Esophagus squamous epithelium (tissue), 5 donors: ENCODE measurements at regions not wholly inside any gene's neighbourhood (a gene's known extent, or its start where the extent isn't known, plus 50 kb on each side); places are given as distances from the start of the nearest gene placed in this dataset.

Experiments
- DNase-seq: peaks from one replicate; lab custom pipeline; 2025; lab: John Stamatoyannopoulos, UW
- H3K27ac ChIP-seq, 4 donors: fragments of 200-600 bp; sonication (generic); one replicate each; pipeline ENCODE4 v1.5.1; 2016 to 2019; ENCODE audit warnings: mild to moderate bottlenecking in 1 of 4
- H3K27me3 ChIP-seq, 4 donors: fragments of 200-600 bp; sonication (generic); 1 replicate in 3 of 4; 2 replicates in 1 of 4; pipeline versions ENCODE4 v1.5.1 to v1.6.0; 2017 to 2021; ENCODE audit warnings: antibody characterized with exemption in 1 of 4
- H3K36me3 ChIP-seq, 3 donors: fragments of 200-600 bp; sonication (generic); one replicate each; pipeline ENCODE4 v1.5.1; 2016 to 2019
- H3K4me1 ChIP-seq, 3 donors: fragments of 200-600 bp; sonication (generic); one replicate each; pipeline ENCODE4 v1.5.1; 2017 to 2019
- H3K4me3 ChIP-seq, 4 donors: fragments of 200-600 bp; sonication (generic); 1 replicate in 3 of 4; 2 replicates in 1 of 4; pipeline ENCODE4 v1.5.1; 2016 to 2019; ENCODE audit warnings: mild to moderate bottlenecking in 2 of 4, moderate library complexity in 1 of 4
- H3K9me3 ChIP-seq, 3 donors: fragments of 200-600 bp; sonication (generic); one replicate each; pipeline ENCODE4 v1.5.1; 2016 to 2019
- POLR2A ChIP-seq, 4 donors: fragments of 450-650 bp; IDR thresholded peaks; one replicate each; pipeline ENCODE4 v1.6.1; 2017; ENCODE audit warnings: antibody characterized with exemption in 4 of 4, mild to moderate bottlenecking in 4 of 4, moderate library complexity in 3 of 4
- WGBS, 2 donors: methylation state at CpG; one replicate each; pipeline ENCODE4 v1.1.5; 2018; 5-methylcytosine and 5-hydroxymethylcytosine counted together
- intact Hi-C: fragments of 100-400 bp; cut with DNase I; formaldehyde crosslinking; loops from one replicate; pipeline ENCODE4 v1.15.0; 2022
- TF ChIP-seq, protein P1 (sequence below), 6 experiments: fragments of 450-650 bp in 4 of 6; fragments of 200-600 bp in 2 of 6; sonication (generic) in 2 of 6; IDR thresholded peaks; one replicate each; pipeline ENCODE4 v1.5.1; 2016 to 2019; ENCODE audit warnings: antibody characterized with exemption in 6 of 6, mild to moderate bottlenecking in 4 of 6, moderate library complexity in 4 of 6
- donor health status: DM: yes; HTN: yes; CAD: no.

- no peak for DNase-seq
- TF ChIP-seq POLR2A (IDR thresholded peaks at IDR 0.05) = no peak
- TF ChIP-seq, protein P1, sequence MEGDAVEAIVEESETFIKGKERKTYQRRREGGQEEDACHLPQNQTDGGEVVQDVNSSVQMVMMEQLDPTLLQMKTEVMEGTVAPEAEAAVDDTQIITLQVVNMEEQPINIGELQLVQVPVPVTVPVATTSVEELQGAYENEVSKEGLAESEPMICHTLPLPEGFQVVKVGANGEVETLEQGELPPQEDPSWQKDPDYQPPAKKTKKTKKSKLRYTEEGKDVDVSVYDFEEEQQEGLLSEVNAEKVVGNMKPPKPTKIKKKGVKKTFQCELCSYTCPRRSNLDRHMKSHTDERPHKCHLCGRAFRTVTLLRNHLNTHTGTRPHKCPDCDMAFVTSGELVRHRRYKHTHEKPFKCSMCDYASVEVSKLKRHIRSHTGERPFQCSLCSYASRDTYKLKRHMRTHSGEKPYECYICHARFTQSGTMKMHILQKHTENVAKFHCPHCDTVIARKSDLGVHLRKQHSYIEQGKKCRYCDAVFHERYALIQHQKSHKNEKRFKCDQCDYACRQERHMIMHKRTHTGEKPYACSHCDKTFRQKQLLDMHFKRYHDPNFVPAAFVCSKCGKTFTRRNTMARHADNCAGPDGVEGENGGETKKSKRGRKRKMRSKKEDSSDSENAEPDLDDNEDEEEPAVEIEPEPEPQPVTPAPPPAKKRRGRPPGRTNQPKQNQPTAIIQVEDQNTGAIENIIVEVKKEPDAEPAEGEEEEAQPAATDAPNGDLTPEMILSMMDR (IDR thresholded peaks at IDR 0.05) = no peak
- Histone ChIP-seq H3K9me3 (no peaks in the 10 kb centered on the region), H3K27ac (no peak overlapping the region), H3K4me3 (no peak overlapping the region), H3K4me1 (no peaks in the 10 kb centered on the region), H3K27me3 (peaks cover 0 to 16% (median 0%) of the 10 kb centered on the region in 4 donors), H3K36me3 (no peaks in the 10 kb centered on the region)
- intact Hi-C loops = no loop called here
- 43 to 48% methylated on average over 3 of the region's 3 CpGs for WGBS, 2 donors
Measured at GRCh38 chr10:111273235-111273634, 196.4 kb downstream of the ADRA2A start.

DNA sequence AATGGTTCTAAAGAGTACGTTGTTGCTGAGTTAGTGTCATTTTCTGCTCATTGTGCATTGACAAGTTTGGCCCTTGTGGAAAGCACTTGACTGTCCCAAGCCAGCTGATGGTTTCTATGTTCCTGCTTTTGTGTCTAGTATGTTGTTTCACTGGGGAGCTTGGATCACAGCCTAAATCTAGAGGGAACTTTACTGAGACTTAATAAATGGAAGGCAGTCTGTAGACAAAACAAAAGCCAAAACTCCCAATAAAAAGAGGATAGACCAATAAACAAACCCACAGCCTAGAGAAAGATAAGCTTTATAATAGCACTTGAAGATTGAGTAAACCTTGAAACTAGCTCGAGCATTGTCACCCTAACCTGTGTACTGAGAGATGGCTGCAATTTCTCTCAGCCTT, 196.8 kb downstream of the ADRA2A start:
- H3K4me1 ChIP-seq = no peaks in the 10 kb centered on the region
- no peak overlapping the region for H3K4me3 ChIP-seq
- peaks cover 0 to 12% (median 0%) of the 10 kb centered on the region in 4 donors for H3K27me3 ChIP-seq
- no peak for DNase-seq
- no peaks in the 10 kb centered on the region for H3K36me3 ChIP-seq
- WGBS, 2 donors = 50 to 59% methylated on average over 2 of the region's 2 CpGs
- no peak overlapping the region for H3K27ac ChIP-seq
- TF ChIP-seq, protein P1 (IDR thresholded peaks at IDR 0.05) = no peak
- TF ChIP-seq POLR2A (IDR thresholded peaks at IDR 0.05) = no peak
- intact Hi-C loops = no loop called here
- H3K9me3 ChIP-seq = no peaks in the 10 kb centered on the region

- Histone ChIP-seq H3K36me3 (no peaks in the 10 kb centered on the region), H3K4me3 (no peak overlapping the region), H3K27me3 (peaks cover 0 to 9% (median 0%) of the 10 kb centered on the region in 4 donors), H3K27ac (no peak overlapping the region), H3K4me1 (no peaks in the 10 kb centered on the region), H3K9me3 (no peaks in the 10 kb centered on the region)
- WGBS, 2 donors = 57 to 59% methylated on average over 1 of the region's 1 CpG
- no peak for TF ChIP-seq POLR2A (IDR thresholded peaks at IDR 0.05)
- TF ChIP-seq, protein P1 (IDR thresholded peaks at IDR 0.05) = no peak
- intact Hi-C loops = no loop called here
- no peak for DNase-seq
Measured at GRCh38 chr10:111275091-111275490, 198.3 kb downstream of the ADRA2A start.

DNA sequence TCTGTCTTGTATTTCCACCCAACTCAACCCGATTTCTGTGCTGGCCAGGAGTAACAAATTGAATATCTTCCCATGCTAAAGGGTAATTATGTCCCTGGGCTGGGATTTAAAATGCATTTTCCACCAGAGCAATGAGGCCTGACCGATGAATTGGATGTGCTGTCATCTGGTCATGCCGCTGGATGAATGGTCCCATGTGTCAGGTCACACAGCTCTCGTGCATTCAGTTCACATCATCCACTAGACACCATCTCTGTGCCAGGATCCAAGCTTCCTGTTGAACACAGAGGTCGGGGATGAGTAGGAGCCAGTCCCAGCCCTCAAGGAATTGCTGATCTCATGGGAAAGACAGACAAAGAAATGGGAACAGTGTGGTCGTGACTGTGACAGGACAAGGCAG, 200.8 kb downstream of the ADRA2A start:
- no peak overlapping the region for H3K27ac ChIP-seq

DNA sequence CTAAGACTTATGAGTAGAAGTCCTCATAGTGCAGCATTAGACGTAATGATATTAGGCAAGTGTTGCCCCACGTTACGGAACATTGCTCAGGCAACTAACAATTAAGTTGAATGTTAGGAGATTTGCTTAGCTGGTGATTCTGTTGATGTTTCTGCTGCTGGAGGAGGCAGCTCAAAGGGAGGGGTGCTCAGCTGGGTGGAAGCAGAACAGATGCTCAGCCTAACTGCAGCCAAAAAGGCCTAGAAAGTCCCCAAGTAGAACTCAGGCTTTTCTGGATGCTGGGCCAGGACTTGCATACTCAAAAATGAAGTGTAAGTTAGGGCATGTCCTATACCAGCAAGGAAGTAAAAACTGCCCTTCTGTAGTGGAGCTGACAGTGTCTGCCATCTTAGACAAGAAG, 201.4 kb downstream of the ADRA2A start:
- Histone ChIP-seq H3K4me3 (no peak overlapping the region), H3K27ac (no peak overlapping the region), H3K36me3 (no peaks in the 10 kb centered on the region), H3K27me3 (no peaks in the 10 kb centered on the region), H3K9me3 (no peaks in the 10 kb centered on the region), H3K4me1 (no peaks in the 10 kb centered on the region)
- no peak for DNase-seq
- TF ChIP-seq, protein P1 (IDR thresholded peaks at IDR 0.05) = no peak
- no peak for TF ChIP-seq POLR2A (IDR thresholded peaks at IDR 0.05)
- intact Hi-C loops = no loop called here
- 69 to 90% methylated on average over 3 of the region's 3 CpGs for WGBS, 2 donors

More for the DNA sequence above, 200.8 kb downstream of the ADRA2A start:
- no peak for TF ChIP-seq POLR2A (IDR thresholded peaks at IDR 0.05)
- TF ChIP-seq, protein P1 (IDR thresholded peaks at IDR 0.05) = no peak
- Histone ChIP-seq H3K4me1 (no peaks in the 10 kb centered on the region), H3K36me3 (no peaks in the 10 kb centered on the region), H3K4me3 (no peak overlapping the region), H3K9me3 (no peaks in the 10 kb centered on the region), H3K27me3 (peaks cover 0 to 5% (median 0%) of the 10 kb centered on the region in 4 donors)
- intact Hi-C loops = no loop called here
- 53 to 66% methylated on average over 5 to 6 of the region's 6 CpGs for WGBS, 2 donors
- DNase-seq = no peak
